Suprapubic skin (tissue), 4 donors: ENCODE measurements at regions not wholly inside any gene's neighbourhood (a gene's known extent, or its start where the extent isn't known, plus 50 kb on each side); places are given as distances from the start of the nearest gene placed in this dataset.
A peak's percentile ranks its signal among the peaks of the same experiment; 100 is the strongest.

ENCODE experiments used
- DNase-seq, 2 donors: peaks; one replicate each; pipeline ENCODE4 v3.0.0-alpha.2; 2019; ENCODE audit warnings: low spot score in 2 of 2
- H3K27ac ChIP-seq: fragments of 200-600 bp; sonication (generic); one replicate; pipeline ENCODE4 v1.5.1; 2019
- H3K27me3 ChIP-seq: fragments of 200-600 bp; sonication (generic); one replicate; pipeline ENCODE4 v1.5.1; 2019
- H3K36me3 ChIP-seq: fragments of 200-600 bp; sonication (generic); one replicate; pipeline ENCODE4 v1.5.1; 2019
- H3K4me1 ChIP-seq: fragments of 200-600 bp; sonication (generic); one replicate; pipeline ENCODE4 v1.5.1; 2019
- H3K4me3 ChIP-seq: fragments of 200-600 bp; sonication (generic); one replicate; pipeline ENCODE4 v1.5.1; 2019; ENCODE audit warnings: mild to moderate bottlenecking
- H3K9me3 ChIP-seq: fragments of 200-600 bp; sonication (generic); one replicate; pipeline ENCODE4 v1.5.1; 2019
- EP300 ChIP-seq: sonication (generic); formaldehyde crosslinking; IDR thresholded peaks from one replicate; pipeline ENCODE4 v1.6.1; 2017; ENCODE audit warnings: antibody characterized with exemption
- POLR2A ChIP-seq, 2 donors: fragments of 450-650 bp; IDR thresholded peaks; one replicate each; pipeline ENCODE4 v1.6.1; 2017; ENCODE audit warnings: antibody characterized with exemption in 2 of 2, mild to moderate bottlenecking in 2 of 2, moderate library complexity in 2 of 2
- POLR2AphosphoS5 ChIP-seq, 3 donors: sonication (generic); formaldehyde crosslinking; IDR thresholded peaks; one replicate each; pipeline ENCODE4 v1.6.1; 2017; ENCODE audit warnings: antibody characterized with exemption in 3 of 3
- WGBS: methylation state at CpG from one replicate; pipeline ENCODE4 v1.1.5; 2018; 5-methylcytosine and 5-hydroxymethylcytosine counted together
- TF ChIP-seq, protein P1 (sequence below), 2 donors: fragments of 200-600 bp in 1 of 2; fragments of 450-650 bp in 1 of 2; sonication (generic) in 1 of 2; IDR thresholded peaks; one replicate each; pipeline ENCODE4 v1.5.1; 2016 to 2019; ENCODE audit warnings: antibody characterized with exemption in 2 of 2, mild to moderate bottlenecking in 1 of 2, moderate library complexity in 1 of 2

DNA sequence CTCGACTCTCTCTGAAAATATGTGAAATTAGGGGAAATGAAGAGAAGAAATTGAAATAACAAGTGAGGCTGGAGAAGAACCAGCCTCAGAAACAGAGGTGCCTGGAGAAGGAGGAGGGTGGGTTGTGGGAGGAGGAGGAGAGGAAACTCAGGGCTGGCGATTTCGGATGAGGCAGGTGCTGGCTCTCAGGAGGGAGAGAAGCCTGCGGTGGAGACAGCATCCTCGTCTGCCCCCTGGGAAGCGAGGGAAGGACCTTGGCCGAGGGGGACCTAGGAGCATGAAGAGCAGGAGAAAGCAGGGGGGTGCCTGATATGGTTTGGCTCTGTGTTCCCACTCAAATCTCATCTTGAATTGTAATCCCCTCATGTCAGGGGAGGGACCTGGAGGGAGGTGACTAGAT is 264.7 kb upstream of the TNRC6C start:
- peaks cover 81% of the 10 kb centered on the region for H3K27me3 ChIP-seq
- no peak for TF ChIP-seq POLR2A (IDR thresholded peaks at IDR 0.05)
- TF ChIP-seq POLR2AphosphoS5 (IDR thresholded peaks at IDR 0.05) = no peak
- TF ChIP-seq EP300 = no peak
- TF ChIP-seq, protein P1, sequence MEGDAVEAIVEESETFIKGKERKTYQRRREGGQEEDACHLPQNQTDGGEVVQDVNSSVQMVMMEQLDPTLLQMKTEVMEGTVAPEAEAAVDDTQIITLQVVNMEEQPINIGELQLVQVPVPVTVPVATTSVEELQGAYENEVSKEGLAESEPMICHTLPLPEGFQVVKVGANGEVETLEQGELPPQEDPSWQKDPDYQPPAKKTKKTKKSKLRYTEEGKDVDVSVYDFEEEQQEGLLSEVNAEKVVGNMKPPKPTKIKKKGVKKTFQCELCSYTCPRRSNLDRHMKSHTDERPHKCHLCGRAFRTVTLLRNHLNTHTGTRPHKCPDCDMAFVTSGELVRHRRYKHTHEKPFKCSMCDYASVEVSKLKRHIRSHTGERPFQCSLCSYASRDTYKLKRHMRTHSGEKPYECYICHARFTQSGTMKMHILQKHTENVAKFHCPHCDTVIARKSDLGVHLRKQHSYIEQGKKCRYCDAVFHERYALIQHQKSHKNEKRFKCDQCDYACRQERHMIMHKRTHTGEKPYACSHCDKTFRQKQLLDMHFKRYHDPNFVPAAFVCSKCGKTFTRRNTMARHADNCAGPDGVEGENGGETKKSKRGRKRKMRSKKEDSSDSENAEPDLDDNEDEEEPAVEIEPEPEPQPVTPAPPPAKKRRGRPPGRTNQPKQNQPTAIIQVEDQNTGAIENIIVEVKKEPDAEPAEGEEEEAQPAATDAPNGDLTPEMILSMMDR (IDR thresholded peaks at IDR 0.05) = no peak
- WGBS = 75% methylated on average over 7 of the region's 7 CpGs
- no peak overlapping the region for H3K27ac ChIP-seq
- peak in 1 of 2 donors; percentile 47 for DNase-seq
- peaks cover 12% of the 10 kb centered on the region for H3K4me1 ChIP-seq
- no peaks in the 10 kb centered on the region for H3K9me3 ChIP-seq
- H3K36me3 ChIP-seq = no peaks in the 10 kb centered on the region
- no peak overlapping the region for H3K4me3 ChIP-seq

DNA sequence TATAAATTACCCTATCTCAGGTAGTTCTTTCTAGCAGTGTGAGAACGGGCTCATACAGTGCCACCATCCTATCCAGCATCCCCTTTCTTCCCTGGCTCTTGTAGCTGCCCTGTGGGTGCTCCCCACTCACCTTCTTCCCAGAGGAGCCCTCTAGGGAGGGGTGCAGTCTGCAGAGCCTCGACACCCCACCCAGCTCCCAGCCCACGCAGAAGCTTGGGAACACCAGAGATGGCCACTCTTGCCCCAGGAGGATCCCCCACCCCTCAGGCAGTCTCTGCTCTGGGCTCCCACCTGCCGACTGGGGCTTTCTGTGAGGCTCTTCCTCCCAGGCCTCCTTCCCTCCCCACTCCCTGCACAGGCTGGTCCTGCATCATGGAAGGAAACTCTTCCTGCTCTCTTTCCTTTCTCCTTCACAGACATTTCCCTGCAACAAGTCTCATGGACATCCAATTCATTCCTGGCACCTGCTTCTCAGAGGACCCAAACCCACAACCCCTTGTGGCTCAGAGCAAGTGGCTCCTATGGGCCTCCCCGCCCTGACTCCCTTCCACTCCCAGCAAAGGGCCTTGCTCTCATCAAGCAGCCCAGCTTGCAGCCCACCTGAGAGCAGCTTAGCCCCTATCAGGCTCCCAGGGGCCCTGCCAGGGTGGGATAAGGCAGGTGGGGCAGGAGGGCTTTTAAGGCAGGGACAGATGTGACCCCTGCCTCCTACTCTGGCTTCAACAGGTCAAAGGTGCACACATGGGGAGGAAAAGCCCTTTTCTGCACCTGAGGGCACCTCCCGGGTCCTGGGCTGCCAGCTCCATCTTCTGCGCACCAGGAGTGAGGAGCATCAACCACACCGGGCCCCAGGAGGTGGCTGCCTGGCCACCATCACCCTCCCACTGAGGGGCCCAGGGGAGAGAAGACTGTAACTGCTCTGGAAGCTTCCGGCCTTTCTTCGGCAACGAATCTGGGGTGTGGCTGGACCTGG is 263.8 kb upstream of the TNRC6C start:
- Histone ChIP-seq H3K27me3 (peaks cover 83% of the 10 kb centered on the region), H3K4me1 (peaks cover 12% of the 10 kb centered on the region), H3K27ac (no peak overlapping the region), H3K36me3 (no peaks in the 10 kb centered on the region), H3K4me3 (no peak overlapping the region), H3K9me3 (no peaks in the 10 kb centered on the region)
- WGBS = 82% methylated on average over 10 of the region's 11 CpGs
- peak in 1 of 2 donors; percentile 35 for DNase-seq
- TF ChIP-seq, protein P1 (IDR thresholded peaks at IDR 0.05) = no peak
- no peak for TF ChIP-seq EP300
- TF ChIP-seq POLR2AphosphoS5 (IDR thresholded peaks at IDR 0.05) = no peak
- no peak for TF ChIP-seq POLR2A (IDR thresholded peaks at IDR 0.05)

DNA sequence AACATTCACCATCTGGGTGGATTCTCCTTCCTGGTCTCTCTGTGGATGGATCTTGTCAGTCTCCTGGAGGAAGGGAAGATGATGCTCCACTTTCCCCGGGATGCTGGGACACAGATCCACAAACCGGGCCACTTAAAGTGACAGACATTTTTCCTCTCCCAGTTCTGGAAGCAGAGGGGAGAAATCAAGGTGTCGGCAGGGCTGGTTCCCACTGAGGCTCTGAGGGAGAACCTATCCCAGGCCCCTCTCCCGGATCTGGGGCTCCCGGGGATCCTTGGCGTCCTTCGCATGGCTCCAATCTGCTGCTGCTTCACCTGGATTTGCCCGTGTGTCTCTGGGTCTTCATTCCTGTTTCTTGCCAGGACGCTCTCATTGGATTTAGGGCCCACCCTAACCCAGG is 263.1 kb upstream of the TNRC6C start:
- Histone ChIP-seq H3K9me3 (no peaks in the 10 kb centered on the region), H3K4me3 (no peak overlapping the region), H3K27me3 (peaks cover 77% of the 10 kb centered on the region), H3K27ac (no peak overlapping the region), H3K4me1 (peaks cover 7% of the 10 kb centered on the region), H3K36me3 (no peaks in the 10 kb centered on the region)
- TF ChIP-seq EP300 = no peak
- no peak for TF ChIP-seq POLR2A (IDR thresholded peaks at IDR 0.05)
- TF ChIP-seq, protein P1 (IDR thresholded peaks at IDR 0.05) = no peak
- no peak for TF ChIP-seq POLR2AphosphoS5 (IDR thresholded peaks at IDR 0.05)
- WGBS = 82% methylated on average over 8 of the region's 9 CpGs
- peak in 1 of 2 donors; percentile 37 for DNase-seq

DNA sequence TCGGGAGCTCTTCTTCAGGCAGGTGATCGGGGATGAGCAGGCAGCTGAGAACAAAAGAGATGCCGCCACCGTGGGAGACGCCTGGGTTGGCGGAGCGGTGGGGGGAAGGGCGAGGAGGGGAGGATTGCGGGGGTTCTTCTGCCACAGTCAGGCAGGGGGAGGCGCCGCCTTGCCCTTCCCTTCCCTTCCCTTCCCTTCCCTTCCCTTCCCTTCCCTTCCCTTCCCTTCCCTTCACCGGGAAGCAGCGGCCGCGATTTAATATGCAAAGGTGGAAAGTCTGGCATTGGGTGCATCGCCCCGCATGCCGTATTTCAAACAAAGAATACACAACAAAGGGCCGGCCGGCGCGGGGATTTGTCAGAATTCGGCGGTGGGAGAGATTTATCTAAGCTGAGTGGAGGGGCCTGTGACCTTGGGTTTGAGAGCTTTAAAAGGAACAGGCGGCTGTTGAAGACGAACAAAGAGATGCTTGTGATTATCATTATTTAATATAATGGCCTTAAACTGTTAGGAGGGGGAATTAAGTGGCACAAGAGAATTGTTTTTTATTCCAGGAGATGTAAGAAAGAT is 262.3 kb upstream of the TNRC6C start:
- H3K4me1 ChIP-seq = no peaks in the 10 kb centered on the region
- TF ChIP-seq POLR2A (IDR thresholded peaks at IDR 0.05) (no peak), POLR2AphosphoS5 (IDR thresholded peaks at IDR 0.05) (no peak), EP300 (no peak)
- TF ChIP-seq, protein P1 (IDR thresholded peaks at IDR 0.05) = no peak
- no peak overlapping the region for H3K4me3 ChIP-seq
- DNase-seq = peak in 1 of 2 donors; percentile 72
- H3K27me3 ChIP-seq = peaks cover 70% of the 10 kb centered on the region
- WGBS = 24% methylated on average over 26 of the region's 26 CpGs
- no peaks in the 10 kb centered on the region for H3K36me3 ChIP-seq
- no peaks in the 10 kb centered on the region for H3K9me3 ChIP-seq
- no peak overlapping the region for H3K27ac ChIP-seq
